Astrocyte (in vitro differentiated cells and primary cell): ENCODE measurements at regions not wholly inside any gene's neighbourhood (a gene's known extent, or its start where the extent isn't known, plus 50 kb on each side); places are given as distances from the start of the nearest gene placed in this dataset.

ENCODE experiments used
- CTCF ChIP-seq: IDR thresholded peaks from 2 replicates; pipeline ENCODE4 v1.5.1; 2011; ENCODE audit warnings: low read depth, mild to moderate bottlenecking, inconsistent platforms, low read length, moderate library complexity; ENCODE audit not compliant: insufficient read depth
- EZH2 ChIP-seq: IDR thresholded peaks from 2 replicates; pipeline ENCODE4 v1.6.1; 2012; ENCODE audit warnings: mild to moderate bottlenecking, low read length, inconsistent platforms; ENCODE audit not compliant: insufficient read depth

GRCh38 chr6:22361576-22361975, 64.7 kb upstream of the PRL start:
- TF ChIP-seq CTCF (no peak), EZH2 (no peak)
